NOMO-1 treated with dmso at 0.1 percent for 144 hours (cell line): ENCODE measurements at regions not wholly inside any gene's neighbourhood (a gene's known extent, or its start where the extent isn't known, plus 50 kb on each side); places are given as distances from the start of the nearest gene placed in this dataset.

Source experiments
- DNase-seq: peaks from one replicate; lab custom pipeline; 2025; ENCODE audit not compliant: unreplicated experiment; lab: John Stamatoyannopoulos, UW

DNA sequence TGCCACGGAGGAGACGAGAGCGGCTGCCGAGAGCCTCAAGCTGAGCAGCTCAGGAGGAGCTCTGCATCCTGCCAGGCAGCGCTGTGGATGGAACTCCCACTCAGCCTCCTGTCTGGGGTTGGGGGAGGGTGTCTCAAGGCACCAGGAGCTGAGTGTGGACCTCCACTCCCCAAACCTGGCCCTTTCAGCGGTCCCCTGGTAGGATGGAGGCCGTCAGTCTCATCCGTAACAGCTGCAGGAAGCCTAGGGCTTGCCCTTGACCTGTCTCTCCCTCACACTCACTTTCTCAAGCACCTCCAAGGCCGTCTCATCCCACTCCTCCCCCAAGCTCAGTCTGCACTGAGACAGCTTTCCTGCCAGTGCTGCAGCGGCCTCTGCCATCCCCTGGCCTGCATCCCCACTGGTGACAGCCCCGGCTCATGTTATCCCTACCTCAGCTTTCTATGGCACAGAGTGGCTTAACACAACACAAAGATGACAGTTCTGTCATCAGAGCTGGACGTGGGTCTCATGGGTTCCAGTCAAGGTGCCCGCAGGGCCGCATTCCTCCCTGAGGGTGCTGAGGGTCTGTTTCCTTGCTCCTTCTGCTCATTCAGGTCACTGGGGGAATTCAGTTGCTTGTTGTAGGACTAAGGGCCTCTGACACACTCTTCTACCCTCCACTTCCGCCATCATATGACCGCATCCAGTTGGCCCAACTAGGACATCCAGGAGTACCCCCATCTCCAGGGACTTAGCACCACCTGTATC is 341.9 kb upstream of the B3GAT1 start:
- DNase-seq: no peak

DNA sequence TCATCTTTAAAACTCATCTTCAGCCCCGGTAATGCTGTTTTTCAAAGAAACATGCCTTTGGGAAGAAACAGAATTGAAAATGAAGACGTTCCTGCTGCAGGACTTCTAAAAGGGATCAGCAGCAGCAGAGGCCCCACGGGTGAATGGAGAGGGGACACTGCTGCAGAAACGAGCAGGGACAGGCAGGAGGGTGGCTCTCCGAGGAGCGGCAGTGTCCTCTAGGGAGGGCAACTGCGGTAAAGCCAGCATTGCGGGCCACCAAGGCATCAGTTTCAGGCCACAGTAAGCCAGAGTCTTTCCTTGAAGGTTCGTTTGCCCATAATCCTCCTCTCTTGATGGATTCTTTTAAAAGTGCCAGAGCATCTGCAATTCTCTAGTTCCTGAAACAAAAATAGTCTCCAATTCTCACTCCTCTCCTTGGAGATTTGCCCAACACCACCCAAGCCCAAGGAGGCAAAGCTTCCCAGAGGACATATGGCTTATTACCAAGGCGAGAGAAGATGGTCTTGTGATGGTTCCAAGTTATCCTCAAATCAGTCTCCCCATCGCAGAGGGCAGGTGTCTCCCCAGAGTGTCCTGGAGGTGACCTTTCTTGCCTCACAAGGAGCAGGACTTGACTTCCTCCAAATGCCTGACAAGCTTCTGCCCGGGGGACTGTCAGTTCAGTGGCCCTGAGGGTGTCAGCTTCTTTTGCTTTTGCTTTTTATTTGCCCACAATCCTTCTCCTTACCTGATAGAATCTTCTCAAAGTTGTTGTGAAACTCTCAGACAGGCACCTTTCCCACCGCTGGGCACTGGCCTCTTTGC is 341.1 kb upstream of the B3GAT1 start:
- DNase-seq: no peak

DNA sequence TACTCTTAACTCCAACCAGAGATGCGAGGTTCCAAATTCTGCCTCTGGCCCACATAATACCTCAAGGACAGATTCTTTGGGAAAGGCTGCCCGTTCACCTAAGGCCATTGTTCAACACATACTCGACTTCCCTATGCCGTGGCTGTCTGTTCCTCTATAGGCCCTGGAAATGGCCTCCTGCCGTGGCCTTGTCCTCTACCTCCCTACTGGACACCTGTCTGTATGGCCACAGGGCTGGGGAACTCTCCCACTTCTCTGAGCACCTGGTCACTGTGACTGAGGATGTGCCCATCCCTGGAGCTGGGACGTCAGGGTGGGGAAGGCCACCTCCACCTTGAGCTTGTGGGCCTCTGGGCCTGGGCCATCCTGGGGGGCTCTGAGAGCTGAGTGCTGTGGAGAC is 340.5 kb upstream of the B3GAT1 start:
- no peak for DNase-seq

DNA sequence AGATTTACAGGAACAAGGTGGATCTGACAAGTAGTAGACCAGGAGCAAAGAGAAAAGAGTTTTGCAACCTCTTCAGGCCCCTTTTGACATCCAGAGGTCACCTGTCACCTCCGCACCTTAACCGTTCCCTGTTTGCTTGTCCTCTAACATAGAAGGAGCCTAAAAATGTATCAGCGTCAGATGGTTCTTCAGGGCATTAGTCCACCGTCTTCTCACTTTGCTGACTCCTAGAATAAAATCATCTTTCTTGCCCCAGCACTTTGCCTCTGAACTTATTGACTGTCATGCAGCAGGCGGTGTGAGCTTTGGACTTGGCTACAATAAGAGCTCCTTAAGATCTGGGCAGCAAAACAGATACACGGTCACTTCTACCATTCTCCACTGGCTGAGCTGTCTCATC is 339.7 kb upstream of the B3GAT1 start:
- DNase-seq: no peak

DNA sequence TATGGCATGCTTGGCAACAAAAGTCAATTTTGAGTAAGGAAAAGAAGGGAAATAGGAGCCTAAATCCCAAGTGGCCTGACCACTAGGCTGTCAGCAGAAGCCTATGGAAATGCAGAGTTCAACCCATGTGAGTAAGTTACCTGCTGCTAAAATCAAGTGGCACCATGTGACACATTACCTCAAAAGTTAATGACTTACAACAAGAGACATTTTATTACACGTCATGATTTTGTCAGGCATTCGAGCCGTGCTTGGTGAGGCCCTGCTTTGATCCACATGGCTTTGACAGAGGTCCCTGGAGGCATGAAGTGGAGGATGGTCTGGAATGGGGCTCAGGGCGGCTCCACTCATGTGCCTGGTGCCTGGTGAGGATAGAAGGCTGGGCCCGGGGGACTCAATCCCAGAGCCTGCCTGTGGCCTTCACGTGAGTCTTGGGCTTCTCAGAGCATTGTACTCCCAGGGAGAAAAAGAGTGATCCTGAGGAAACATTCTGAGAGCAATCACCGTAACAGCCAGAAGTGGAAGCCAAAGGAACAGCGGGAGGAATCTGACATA is 339.1 kb upstream of the B3GAT1 start:
- no peak for DNase-seq

DNA sequence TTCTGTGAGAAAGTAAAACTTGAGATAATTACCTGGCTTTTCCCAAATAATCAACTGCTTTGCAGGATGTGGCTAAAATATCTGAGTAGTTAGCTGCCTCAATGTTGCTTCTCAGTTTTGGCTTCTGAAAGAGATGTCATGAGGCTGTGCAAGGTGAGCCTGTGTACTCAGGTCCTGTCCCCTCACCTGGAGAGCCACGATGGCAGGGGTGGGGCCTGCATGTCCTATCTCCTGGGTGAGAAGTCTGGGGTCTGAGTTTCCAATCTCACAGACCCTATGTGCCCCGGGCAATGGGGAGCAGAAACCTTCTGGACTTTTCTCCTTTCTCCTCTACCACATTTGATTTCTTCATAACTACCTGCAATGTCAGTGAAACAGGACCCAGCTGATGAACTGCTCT is 338.6 kb upstream of the B3GAT1 start:
- DNase-seq: no peak

DNA sequence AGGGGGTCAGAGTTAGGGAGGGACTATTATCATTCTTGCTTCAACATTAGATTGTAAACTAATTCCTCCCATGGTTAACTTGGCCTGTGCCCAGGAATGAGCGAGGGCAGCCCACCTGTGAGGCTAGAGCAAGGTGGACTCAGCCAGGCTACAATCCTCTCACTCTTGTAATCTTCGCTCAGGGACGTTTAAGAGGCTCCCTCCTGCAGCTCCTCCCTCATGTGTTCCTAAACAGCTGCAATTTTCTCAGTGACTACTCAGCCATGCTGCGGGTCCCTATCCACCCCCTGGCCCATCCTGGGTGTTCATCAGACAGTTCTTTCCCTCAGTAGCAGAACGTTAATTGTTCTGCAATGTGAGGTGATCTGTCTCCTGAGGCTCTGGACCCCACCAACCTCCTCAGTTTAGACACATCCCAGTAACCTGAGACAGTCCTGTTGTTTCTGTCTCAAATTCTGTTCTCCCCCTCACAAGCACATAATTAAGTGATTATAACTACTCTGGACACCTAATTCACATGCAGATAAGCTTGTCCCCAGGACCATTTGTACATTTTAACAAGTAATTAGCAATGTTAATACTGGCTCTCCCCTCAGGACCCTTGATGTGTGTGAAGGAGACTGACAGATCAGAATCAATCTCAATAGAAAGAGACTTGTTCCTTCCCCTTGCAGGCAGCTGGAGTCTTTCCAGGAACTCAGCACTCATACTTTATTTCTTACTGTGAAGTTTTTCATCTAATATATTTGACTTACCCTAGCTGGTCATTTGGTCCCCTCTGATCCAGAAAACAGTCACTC is 337.2 kb upstream of the B3GAT1 start:
- no peak for DNase-seq

DNA sequence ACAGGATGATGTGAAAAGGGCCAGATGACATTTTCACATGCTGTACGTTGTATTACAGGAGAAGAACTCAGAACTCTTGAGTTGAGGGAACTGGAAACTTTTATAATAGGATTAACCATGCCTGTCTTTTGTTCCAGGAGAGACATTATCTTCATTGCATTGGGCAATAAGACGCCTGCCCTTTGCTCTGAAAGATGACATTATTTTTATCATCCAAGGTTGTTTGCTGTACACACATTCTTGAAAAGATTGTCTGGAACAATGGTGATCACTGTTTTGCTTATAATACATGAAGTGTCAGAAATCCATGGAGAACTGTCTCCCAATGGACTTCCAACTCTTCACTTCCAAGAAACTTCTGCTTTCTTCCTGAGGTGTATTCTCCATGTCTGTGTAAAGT is 334.6 kb upstream of the B3GAT1 start:
- no peak for DNase-seq

DNA sequence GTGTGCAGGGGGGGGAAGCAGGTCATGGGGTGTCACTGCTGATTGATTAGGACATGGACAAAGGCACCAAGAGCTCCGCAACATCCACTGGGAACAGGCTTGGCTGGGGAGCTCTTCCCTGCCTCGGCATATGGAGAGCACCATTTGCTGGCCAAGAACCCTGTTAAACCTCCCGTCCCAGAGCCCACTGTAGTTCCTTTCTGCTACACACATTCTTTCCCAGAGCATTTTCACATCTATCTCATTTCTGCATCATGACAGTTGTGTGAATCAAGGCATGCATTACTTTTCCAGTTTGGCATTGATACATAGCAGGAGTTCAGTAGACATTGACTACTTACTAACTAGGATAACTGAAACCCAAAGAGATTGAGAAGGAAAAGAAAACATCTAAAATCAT is 333.4 kb upstream of the B3GAT1 start:
- DNase-seq: no peak

DNA sequence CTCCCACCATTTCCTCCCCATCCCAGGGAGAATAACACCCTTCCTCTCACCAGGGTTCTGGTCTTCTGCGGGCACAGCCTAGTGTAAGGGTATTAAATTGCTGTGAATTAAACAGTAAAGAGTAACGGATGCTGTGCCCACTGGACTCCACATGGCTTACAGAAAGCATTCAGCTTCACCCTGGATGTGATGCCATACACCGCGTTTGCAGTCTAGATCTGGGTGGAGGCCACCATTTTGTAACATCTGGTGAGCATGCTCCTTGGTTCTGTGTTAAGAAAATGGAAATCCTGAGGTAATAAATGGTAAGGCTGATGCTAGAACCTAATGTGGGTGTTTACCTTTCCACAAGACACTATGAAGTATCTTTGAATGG is 331.8 kb upstream of the B3GAT1 start:
- no peak for DNase-seq

DNA sequence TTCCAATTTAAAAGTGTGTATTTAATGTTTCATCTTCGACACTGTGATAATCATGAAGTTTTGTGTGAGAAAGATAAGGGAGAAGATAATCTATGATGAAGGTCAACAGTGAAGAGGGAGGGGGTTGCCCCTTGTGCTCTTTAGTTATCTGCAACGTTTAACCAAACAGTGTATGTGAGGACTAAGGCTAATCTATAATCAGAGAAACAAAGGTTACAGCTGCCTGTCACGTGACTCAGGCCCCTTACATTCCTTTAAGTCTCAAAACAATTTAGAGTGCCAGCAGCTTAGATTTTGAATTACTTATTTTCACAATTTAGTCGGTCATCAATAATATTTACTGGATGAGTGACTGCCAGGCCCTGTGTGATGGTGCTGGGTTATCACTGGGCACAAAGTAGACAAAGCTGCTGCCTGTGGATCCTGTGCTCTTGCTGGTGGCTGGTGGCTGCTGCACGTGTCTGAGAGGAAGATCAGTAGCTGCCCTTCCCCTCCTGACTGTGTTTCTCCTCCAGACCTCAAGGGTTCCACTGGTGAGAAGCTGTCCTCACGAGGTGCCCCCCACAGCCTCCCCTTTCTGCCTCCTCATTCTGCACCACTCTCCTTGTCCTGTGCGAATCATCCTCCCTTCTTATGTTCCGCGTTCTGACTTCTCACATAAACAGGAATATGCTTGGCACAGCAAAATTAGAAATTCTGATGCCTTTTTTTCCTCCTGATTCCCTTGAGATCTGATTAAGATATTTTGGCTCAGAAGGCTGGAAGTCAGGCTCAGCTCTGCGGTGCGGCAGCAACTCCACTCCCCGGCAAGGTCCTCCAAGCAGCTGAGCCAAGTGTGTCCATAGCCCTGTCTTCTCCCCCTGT is 331.1 kb upstream of the B3GAT1 start:
- DNase-seq: no peak

DNA sequence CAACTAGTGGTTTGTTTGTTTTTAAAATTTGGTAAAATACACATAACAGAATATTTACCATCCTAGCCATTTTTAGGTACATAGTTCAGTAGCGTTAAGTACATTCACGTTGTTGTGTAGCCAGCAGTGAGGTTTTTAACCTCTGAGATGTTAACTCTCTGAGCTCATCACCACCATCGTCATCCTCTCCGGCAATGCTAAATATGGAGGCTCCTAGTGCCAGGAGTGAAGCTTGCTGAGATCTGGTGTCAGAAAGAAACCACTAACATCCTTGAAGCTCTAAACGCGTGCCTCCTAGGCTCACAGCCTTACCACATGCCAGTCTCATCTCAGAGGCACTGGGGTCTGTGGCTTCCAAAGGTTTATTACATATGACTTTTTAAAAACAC is 330.2 kb upstream of the B3GAT1 start:
- DNase-seq: no peak

DNA sequence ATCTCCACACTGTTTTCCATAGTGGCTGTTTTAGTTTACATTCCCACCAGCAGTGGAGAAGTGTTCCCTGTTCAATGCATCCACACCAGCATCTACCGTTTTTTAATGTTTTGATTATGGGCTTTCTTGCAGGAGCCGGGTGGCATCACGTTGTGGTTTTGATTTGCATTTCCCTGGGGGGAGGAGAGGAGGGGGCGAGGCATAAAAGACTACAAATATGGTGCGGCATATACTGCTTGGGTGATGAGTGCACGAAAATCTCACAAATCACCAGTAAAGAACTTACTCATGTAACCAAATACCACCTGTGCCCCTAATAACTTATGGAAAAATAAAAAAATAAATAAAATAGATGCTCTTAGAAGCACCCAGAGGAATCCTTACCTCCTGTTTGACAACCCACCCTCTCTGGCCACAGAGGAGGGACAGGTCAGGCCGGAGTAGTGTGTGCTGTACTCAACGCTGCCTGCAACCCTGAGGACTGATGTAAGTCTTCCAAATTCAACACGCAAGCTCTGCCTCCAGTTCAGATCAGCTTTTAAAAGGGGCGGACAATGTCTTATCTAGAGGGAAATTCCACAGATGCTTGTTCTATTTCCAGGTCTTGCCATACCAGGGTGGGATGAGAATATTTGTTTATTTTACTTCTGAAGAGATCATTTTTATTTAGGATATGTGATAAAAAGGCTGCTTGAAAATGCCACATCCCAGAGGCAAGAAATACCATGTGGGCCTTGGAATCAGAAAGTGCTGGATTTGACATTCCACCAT is 329.6 kb upstream of the B3GAT1 start:
- no peak for DNase-seq

DNA sequence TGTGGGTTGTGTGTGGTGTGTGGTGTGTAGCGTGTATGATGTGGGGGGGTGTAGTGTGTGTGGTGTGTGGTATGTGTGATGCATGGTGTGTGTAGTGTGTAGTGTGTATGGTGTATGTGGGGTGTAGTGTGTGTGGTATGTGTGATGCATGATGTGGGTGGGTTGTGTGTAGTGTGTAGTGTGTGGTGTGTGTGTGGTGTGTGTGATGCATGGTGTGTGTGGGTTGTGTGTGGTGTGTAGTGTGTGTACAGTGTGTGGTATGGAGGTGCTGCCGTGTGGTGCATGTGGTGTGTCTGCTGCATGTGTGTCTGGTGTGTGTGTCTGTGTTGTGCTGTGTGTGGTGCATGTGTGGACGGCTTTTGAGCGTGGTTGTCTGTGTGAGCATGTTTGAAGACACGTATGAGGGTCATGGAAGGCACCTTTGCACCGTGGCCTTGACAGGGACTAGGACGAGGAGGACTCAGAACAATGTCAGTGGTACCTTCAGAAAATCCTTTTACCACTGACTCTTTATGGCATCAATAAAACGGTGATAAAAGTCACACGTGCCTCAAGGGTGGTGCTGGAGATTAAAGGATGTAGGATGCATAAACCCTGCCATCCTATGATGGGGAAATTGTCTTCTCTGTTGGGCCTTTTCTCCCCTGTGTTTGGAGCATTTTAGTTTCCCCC is 328.7 kb upstream of the B3GAT1 start:
- no peak for DNase-seq

DNA sequence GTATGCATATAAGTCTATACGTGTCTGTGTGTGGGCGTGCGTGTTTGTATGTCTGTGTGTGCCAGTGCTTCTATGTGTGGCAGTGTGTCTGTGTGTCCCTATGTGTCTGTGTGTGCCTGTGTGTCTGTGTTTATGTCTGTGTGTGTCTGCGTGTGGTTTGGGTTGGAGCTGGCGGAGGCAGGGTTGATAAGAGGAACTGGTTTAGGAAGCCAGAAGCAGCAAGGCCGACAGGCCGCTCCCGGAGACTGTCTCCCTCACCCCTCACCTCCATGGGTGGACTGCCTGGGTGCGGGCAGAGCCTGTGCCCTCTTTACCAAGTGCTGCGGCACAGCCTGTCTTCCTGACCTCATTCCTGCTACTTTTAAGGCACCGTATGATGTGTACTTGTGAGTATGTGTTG is 327.1 kb upstream of the B3GAT1 start:
- no peak for DNase-seq

DNA sequence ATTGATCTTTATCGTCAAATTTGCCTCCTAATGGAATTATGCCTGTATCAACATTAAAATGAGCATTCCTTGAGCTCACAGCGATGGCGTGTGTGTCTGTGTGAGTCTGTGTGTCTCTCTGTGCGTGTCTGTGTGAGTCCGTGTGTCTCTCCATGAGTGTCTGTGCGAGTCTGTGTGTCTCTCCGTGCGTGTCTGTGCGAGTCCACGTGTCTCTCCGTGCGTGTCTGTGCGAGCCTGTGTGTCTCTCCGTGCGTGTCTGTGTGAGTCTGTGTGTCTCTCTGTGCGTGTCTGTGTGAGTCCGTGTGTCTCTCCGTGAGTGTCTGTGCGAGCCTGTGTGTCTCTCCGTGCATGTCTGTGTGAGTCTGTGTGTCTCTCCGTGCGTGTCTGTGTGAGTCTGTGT is 326.5 kb upstream of the B3GAT1 start:
- no peak for DNase-seq

DNA sequence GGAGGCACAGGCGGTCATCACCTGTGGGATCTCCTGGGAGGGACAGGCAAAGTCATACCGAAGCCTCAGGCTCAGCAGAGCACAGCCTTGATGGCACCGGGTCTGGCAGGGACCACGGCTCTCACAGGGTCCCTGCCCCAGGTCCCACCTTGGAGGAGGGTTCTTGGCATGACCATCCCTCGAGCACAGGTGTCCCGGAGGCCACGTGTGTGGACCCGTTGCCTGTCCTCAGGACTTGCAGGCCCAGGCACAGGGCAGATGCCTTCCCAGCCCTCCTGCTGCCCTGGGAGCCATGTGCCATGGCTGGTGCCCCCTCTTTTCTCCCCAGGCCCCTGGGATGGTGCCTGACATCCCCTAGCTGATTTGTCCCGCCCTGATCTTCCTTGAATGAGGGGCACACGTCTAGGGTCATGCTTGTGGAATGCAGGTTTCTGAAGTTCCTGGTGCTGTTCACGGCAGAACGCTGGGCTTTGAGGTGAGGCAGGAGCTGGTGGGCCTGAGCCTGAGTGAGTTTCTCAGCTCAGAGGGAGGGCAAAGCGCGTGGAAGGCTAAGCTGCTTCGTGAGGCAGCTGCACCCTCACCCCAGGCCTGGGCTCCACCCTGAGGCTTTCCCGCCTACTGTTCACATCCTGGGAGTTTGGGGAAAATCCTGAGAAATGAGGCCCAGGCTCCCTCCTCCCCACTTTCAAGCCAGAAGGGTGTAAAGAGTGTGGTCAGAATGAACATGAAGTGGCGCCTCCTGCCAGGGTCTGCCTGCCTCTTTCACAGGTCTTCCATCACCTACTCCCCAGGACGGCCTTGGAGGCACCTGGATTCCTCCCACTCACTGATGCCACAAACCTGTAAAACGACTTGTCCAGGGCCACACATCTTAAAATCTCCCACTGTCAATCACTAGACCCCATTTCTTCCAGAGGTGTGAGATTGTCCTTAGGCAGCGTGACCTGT is 325.8 kb upstream of the B3GAT1 start:
- no peak for DNase-seq

DNA sequence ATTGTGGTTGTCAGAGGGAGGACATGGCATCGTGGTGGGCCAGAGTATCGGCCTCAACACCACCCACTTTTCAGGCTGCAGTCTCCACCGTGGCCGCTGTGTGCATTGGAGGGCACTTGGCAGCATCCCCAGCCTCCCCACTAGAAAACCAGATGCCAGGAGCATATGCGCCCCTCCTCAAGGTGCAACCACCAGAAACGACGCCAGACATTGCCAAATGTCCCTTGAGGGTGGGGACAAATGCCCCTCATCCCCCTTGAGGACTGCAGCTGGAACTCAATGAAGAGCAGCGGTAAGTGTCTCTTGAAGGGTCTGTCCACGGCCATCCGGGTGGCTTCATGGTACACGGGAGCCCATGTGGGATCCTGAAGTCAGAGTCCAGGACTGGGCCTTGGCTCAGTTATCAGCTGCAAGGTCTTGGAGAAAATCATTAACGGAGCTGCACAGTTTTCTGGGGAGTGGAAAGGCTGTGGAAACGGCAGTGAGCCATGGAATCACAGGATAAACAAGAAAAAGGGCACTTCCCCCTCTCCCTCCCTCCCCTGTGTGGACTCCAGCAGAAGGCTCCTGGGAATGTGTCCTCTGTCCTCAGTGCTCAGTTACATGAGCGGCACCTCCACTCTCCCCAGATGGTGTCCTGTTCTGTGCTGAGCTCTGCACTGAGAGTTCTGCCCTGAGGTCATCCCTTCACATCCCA is 324.4 kb upstream of the B3GAT1 start:
- DNase-seq: no peak
